ENCODE measurements at regions not wholly inside any gene's neighbourhood (a gene's known extent, or its start where the extent isn't known, plus 50 kb on each side); places are given as distances from the start of the nearest gene placed in this dataset.

DNA sequence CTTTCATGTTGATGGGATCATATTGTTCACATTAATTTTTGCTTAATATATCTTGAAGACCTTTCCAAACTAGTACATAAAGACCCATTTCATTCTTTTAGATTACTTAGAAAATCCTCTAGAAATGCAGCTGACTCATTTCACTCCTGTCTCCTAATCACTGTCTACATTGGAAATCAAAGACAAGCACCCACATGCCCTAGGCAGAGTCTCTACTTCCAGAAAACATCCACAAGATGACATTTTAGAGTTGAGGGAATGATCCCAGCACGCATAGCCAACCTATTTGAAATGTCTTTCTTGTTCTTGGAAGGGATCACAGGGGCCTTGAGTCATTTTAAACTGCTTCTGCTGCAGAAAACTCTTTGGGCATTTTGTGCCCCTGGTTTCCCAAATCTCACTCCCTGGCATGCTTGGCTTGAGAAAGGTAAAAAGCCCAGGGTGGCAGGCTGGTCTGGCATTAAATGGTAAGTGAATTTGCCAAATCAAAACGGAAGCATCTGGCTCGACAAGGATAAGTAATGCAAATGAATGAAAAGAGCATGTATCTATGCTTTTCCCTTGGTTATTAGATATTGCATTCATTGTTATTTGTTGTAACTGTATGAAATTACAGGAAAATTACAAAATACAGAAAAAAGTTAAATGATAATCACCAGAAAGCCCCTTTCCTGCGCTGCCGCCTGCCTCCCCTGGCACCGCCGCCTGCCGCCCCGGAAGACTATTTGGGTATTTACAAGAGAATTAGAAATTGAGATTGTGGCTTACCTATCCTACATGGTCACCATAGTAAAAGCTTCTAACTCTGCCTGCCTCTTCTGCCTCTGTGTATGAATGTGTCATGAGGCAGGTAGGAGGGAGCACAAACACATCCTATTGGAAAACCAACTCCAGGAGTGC lies 225.3 kb downstream of the PTEN start:
- intact Hi-C loops (cut with micrococcal nuclease; ENCODE audit: unreplicated experiment): no loop called here
- no peak overlapping the region for H3K27ac ChIP-seq (ENCODE audit: low read depth, low read length, poor library complexity, severe bottlenecking)
- TF ChIP-seq EZH2 (IDR thresholded peaks at IDR 0.05; ENCODE audit: borderline replicate concordance, low read depth, low read length, poor library complexity, severe bottlenecking): no peak
- TF ChIP-seq, protein P1, sequence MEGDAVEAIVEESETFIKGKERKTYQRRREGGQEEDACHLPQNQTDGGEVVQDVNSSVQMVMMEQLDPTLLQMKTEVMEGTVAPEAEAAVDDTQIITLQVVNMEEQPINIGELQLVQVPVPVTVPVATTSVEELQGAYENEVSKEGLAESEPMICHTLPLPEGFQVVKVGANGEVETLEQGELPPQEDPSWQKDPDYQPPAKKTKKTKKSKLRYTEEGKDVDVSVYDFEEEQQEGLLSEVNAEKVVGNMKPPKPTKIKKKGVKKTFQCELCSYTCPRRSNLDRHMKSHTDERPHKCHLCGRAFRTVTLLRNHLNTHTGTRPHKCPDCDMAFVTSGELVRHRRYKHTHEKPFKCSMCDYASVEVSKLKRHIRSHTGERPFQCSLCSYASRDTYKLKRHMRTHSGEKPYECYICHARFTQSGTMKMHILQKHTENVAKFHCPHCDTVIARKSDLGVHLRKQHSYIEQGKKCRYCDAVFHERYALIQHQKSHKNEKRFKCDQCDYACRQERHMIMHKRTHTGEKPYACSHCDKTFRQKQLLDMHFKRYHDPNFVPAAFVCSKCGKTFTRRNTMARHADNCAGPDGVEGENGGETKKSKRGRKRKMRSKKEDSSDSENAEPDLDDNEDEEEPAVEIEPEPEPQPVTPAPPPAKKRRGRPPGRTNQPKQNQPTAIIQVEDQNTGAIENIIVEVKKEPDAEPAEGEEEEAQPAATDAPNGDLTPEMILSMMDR (conservative IDR thresholded peaks at IDR 0.05; ENCODE audit: low read depth, low read length): no peak
- no peak overlapping the region for H3K4me3 ChIP-seq (ENCODE audit: low read depth, low read length, poor library complexity, severe bottlenecking)
- no peaks in the 10 kb centered on the region for H3K9me3 ChIP-seq (ENCODE audit: low read depth, low read length, poor library complexity, severe bottlenecking)
- BruUV-seq (replicated peaks): no TSS peak
- CTCF ChIA-PET: no interaction called here
- no peaks in the 10 kb centered on the region for H3K4me1 ChIP-seq (ENCODE audit: insufficient read depth, low read length, poor library complexity, severe bottlenecking)
- H3K36me3 ChIP-seq (ENCODE audit: insufficient read depth, low read length, poor library complexity, severe bottlenecking): no peaks in the 10 kb centered on the region
- DNase-seq (ENCODE audit: low spot score): no peak
- no peaks in the 10 kb centered on the region for H3K27me3 ChIP-seq (replicated peaks; ENCODE audit: insufficient read depth, low read depth, low read length, poor library complexity)
- POLR2A ChIA-PET (ENCODE audit: low non-redundant PET): no interaction called here

DNA sequence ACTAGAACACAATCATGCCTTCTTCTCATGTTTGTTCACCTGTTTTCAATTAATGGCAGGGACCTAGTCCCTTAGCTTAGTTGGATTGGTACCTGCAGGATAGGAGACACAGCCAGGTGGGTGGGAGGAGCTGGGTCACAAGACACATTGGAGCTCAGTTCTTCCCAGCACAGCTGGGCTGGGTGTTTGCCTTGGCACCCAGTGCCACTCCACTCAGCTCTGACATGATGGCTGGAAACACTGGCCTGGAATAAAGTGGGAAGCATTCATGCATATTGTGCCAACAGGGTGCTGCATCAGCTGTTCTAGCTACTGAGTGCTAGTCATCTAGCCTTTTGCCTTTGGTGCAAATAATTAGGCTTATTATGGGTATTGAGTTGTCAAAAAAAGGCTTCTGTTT lies 226.1 kb downstream of the PTEN start:
- intact Hi-C loops (cut with micrococcal nuclease; ENCODE audit: unreplicated experiment): no loop called here
- Histone ChIP-seq H3K9me3 (ENCODE audit: low read depth, low read length, poor library complexity, severe bottlenecking) (no peaks in the 10 kb centered on the region), H3K36me3 (ENCODE audit: insufficient read depth, low read length, poor library complexity, severe bottlenecking) (no peaks in the 10 kb centered on the region), H3K4me1 (ENCODE audit: insufficient read depth, low read length, poor library complexity, severe bottlenecking) (no peaks in the 10 kb centered on the region), H3K27ac (ENCODE audit: low read depth, low read length, poor library complexity, severe bottlenecking) (no peak overlapping the region), H3K4me3 (ENCODE audit: low read depth, low read length, poor library complexity, severe bottlenecking) (no peak overlapping the region), H3K27me3 (replicated peaks; ENCODE audit: insufficient read depth, low read depth, low read length, poor library complexity) (no peaks in the 10 kb centered on the region)
- no TSS peak for BruUV-seq (replicated peaks)
- ChIA-PET CTCF (no interaction called here), POLR2A (ENCODE audit: low non-redundant PET) (no interaction called here)
- no peak for DNase-seq (ENCODE audit: low spot score)
- no peak for TF ChIP-seq EZH2 (IDR thresholded peaks at IDR 0.05; ENCODE audit: borderline replicate concordance, low read depth, low read length, poor library complexity, severe bottlenecking)
- TF ChIP-seq, protein P1 (conservative IDR thresholded peaks at IDR 0.05; ENCODE audit: low read depth, low read length): no peak

DNA sequence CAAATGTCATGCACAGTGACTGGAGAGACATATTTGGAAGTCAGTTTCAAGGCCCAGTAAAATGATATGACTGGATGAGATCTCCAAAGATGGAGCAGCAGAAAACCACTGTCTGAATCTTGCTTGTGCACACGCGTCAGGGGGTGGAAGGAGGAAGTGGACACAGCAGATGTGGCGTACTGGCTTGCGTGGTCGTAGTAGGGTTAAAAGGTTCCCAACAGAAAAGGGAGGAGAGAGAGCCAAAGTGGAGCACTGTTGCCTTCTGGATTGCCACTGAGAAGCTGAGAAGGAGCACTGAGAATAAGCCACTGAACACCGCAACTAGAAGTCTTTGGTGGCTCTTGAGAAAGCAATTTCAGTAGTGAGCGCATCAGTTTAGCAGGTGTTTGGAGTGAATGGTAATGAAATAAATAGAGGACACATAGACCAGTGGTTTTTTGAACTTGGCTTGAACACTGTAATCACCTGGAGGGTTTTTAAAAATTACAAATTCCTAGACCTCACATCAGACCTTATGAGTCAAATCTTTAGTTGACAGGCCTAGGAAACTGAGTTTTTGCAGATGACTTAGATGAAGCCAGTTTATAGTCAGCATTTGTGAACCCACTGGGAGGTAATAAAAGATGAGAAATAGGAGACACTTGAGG lies 227.3 kb downstream of the PTEN start:
- intact Hi-C loops (cut with micrococcal nuclease; ENCODE audit: unreplicated experiment): no loop called here
- Histone ChIP-seq H3K27ac (ENCODE audit: low read depth, low read length, poor library complexity, severe bottlenecking) (no peak overlapping the region), H3K27me3 (replicated peaks; ENCODE audit: insufficient read depth, low read depth, low read length, poor library complexity) (no peaks in the 10 kb centered on the region), H3K9me3 (ENCODE audit: low read depth, low read length, poor library complexity, severe bottlenecking) (no peaks in the 10 kb centered on the region), H3K36me3 (ENCODE audit: insufficient read depth, low read length, poor library complexity, severe bottlenecking) (no peaks in the 10 kb centered on the region), H3K4me3 (ENCODE audit: low read depth, low read length, poor library complexity, severe bottlenecking) (no peak overlapping the region), H3K4me1 (ENCODE audit: insufficient read depth, low read length, poor library complexity, severe bottlenecking) (no peaks in the 10 kb centered on the region)
- BruUV-seq (replicated peaks): no TSS peak
- TF ChIP-seq, protein P1 (conservative IDR thresholded peaks at IDR 0.05; ENCODE audit: low read depth, low read length): no peak
- TF ChIP-seq EZH2 (IDR thresholded peaks at IDR 0.05; ENCODE audit: borderline replicate concordance, low read depth, low read length, poor library complexity, severe bottlenecking): no peak
- POLR2A ChIA-PET (ENCODE audit: low non-redundant PET): interaction anchor here (0.6 to 0.7 kb wide), 2 partner anchors 11 to 13 kb away, joined by 3 read pairs; no protein-coding TSS in a partner anchor
- CTCF ChIA-PET: no interaction called here
- DNase-seq (ENCODE audit: low spot score): no peak

Measured in A673 (cell line).